Hindlimb muscle (tissue), 1 donor: ENCODE measurements at regions not wholly inside any gene's neighbourhood (a gene's known extent, or its start where the extent isn't known, plus 50 kb on each side); places are given as distances from the start of the nearest gene placed in this dataset.
"Not testable (repeated sequence)": the region's sequence is repeated elsewhere in the genome, so short reads cannot be mapped to it uniquely, and the experiment has no call there.

Source experiments
- DNase-seq: peaks from one replicate; pipeline ENCODE4 v3.0.0-alpha.2; 2013

DNA sequence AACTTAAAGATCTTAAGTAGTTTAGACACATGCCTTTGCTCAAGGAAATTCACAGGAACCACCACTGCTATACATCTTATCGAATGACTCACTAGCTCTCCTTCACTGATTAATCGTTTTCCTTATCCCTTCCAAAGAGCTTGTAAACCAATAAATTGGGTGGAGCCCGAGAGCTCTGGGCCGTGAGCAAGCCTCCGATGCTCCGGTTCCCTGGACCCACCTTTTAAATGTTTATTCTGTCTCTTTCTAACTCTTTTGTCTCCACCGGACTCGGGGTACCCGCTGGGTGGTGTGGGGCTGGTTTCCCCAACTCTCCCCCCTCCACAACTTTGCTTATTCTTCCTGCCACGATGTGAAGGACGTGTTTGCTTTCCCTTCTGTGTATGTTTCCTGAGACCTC, 292.9 kb upstream of the TMEFF2 start:
- DNase-seq: no peak

DNA sequence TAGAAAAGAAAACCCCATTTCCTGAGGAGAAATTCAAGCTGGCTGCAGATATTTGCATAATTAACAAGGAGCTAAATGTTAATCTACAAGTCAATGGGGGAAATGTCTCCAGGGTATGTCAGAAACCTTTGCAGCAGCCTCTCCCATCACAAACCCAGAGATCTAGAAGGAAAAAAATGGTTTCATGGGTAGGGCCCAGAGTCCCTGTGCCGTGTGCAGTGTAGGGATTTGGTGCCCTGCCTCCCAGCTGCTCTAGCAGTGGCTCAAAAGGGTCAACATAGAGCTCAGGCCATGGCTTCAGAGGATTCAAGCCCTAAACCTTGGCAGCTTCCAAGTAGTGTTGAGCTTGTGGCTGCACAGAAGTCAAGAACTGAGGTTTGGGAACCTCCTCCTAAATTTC, 290.2 kb upstream of the TMEFF2 start:
- no peak for DNase-seq

DNA sequence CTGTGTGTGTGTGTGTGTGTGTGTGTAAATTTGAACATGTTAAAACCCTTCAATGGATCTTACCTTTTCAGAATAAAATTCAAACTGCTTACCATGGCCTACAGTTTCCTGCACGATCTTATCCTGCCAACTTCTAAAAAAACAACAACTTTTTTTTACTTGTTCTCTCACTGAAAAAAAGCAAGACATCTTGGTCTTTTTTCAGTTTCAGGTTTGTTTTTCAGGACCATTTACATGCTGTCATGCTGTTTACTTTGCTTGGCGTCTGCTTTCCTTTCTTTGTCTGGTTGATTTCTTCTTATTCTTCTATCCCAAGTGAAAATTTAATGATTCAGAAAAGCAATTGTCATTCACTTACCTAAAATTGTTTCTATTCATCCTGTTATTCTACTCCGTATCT, 286.3 kb upstream of the TMEFF2 start:
- DNase-seq: no peak

DNA sequence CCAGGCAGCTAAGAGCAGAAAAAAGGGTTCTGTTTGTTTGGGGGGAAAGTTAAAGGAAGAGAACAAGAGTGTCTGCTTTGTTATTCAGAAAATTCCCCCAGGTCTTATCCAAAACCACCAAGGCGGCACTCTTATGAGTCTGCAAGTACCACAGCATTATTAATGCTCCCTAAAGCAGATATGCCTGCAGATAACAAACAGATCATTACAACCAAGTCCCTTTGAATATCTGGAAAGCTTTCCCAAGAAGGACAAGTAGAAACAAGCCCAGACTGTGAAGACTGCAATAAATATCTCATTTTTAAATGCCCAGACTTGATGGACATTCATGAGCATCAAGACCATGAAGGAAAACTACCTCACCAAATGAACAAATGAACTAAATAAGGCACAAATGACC, 278.6 kb upstream of the TMEFF2 start:
- DNase-seq: no peak

DNA sequence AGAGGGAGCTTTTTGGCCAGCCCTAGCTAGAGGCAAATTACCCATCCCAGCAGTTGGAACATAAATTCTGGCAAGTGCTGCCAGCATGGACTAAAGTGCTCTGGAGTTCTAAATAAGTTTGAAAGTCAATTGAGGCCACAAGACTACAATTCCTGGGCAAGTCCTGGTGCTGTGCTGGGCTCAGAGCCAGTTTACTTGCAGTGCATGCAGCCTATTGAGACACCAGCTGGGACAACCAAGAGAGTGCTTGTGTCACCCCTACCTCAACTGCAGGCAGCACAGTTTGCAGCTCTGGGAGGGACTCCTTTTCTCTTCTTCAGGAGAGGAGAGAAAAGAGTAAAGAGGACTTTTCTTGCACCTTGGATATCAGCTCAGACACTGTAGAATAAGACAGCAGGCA, 277.2 kb upstream of the TMEFF2 start:
- DNase-seq: no peak

DNA sequence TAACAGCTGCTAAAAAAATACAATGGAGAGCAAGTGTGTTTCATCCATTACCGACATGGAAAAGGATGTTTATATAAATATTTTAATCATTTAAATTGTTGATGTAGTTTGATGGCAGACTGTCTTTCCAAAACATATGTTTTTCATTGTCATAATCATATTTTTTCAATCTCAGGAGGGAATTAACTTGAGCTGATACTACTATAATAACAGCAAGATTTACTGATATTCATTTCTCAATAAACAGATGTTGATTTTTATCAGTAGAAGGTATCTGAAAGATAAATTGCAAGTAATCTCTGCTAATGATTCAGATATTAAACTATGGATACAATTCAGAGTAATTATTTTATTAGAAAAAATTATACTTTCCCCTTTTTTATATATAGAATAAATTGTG, 274.9 kb upstream of the TMEFF2 start:
- no peak for DNase-seq

DNA sequence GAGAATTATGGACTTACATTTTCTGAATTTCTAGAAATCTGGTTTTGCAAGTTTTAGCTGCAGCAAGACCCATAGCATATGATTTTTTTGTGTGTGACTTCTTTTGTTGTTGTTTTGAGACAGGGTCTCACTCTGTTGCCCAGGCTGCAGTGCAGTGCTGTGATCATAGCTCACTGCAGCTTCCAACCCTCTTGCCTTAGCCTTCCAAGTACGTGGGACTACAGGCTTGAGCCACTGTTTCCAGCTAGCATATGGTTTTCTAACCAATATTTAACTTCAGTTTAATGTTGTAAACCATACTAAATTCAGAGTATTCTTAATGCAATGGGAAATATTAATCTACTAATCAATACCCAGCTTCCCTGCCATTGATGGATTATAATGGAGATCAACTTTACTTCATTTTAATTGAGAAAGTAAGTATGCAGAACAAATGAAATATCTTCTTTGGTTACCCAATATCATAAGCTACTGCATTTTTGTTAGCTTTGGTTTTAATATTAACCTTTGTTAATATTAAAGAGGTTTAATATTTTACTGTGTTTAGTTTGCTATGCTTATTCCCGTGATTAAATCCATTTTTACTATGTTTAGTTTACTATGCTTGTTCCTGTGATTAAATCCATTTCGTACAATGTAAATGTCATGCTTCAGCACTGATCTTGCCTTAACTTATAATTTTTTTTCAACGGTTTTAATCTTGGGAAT, 273.4 kb upstream of the TMEFF2 start:
- no peak for DNase-seq

DNA sequence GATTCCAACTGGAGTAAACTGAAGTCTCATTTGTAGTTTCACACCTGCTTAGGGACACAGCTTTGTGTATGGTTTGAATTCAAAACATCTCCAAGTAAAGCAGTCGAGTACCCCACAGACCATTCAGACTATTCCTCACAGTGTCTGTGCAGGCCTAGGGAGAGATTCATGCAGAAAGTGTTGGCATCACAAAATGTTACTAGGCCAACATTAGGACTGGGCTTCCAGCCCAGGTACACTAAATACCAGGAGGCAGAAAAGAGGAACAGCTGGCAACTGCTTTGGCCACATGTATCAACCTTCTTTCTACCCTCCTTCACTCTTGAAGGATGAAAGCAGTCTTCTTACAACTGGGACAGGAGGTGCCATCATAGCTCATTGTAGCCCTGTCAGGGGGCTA, 270.4 kb upstream of the TMEFF2 start:
- no peak for DNase-seq

DNA sequence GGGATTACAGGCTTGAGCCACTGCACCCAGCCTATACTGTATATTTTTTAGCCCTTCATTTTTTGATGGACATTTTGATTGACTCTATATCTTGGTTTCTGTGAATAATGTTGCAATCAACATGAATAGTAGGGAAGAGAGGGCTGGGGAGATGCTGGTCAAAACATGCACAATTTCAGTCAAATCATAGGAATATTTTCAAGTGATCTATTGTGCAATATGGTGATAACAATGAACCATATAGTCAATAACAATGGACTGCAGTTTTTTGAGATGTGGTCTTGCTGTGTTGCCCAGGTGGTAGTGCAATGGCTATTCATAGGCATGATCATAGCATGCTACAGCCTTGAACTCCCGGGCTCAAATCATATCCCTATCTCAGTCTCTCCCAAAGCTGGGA, 264.7 kb upstream of the TMEFF2 start:
- no peak for DNase-seq

DNA sequence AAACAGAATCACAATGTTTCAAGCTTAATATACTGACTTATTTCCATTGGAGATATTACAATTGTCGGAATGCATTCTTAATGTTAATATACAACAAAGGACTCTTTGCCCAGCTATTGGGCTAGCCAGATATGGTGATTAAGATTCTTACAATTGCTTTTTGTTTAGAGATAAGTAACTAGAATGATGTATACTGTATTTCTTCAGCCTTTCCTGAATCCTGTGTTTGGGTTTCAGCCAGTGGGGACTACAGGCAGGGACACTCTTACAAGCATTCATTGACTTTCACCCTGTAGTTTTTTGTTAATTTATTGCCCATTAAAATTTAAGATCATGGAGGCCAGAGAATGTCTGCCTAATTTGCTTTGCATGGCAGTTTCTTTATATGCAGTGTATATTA, 254.1 kb upstream of the TMEFF2 start:
- DNase-seq: no peak

DNA sequence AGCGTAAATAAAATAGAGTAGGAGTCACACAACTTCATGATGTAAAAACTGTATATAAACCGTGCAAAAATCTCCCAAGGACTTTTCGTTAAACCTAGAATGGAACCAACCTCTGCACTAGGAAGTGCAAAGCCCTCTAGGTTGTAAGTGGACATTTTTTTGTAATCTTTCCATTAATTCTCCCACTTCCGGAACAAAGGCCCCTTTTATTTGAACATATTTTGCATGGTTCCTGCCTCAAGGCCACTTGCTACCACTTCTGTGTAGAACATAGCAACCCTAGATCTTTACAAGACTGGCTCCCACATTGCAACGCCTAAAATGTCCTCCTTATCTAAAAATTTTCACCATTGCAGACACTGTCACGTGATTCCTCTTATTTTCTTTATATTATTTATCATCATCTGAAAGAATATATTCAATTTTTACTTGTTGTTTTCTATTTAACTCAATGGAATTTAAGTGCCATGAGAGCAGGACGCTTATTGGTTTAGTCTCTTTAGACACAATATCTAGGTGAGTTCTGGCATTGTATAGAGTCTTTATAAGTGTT, 249.6 kb upstream of the TMEFF2 start:
- no peak for DNase-seq

DNA sequence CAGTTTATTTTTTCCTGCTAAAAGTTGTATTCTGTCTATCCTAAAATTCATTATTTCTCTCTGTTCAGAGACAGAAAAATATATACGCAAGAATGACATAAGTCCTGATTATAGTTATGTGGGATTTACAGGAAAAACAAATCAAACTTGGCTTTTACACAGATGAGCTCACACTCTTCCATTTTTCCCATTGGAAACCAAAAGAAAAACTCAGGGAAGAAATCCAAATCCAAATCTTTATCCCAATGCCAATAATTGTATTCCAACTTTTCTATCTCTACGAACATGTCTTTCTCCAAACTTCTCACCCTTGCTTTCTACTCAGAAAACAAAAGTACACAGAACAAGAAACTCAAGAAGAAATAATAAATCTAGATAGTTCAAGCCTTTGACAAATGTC, 249.1 kb upstream of the TMEFF2 start:
- peak; percentile 26 for DNase-seq

DNA sequence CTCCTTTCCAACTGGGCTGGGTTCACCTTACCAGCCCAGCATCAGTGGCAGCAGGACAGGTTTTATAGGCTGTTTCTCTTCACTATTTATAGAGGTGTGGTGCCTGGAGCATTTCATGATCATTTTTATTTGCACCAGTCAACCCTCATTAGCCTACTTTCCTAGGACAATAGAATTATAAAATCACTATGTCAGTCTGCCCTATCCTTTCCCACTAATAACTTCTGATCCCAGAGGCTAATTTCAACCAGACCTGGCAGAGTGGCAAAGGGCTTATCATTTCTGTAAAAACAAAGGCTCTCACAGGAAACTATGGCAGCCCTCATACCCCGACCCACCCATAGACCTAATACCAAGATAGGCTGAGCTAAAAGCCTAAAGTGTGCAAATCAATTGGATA, 243.5 kb upstream of the TMEFF2 start:
- DNase-seq: no peak

DNA sequence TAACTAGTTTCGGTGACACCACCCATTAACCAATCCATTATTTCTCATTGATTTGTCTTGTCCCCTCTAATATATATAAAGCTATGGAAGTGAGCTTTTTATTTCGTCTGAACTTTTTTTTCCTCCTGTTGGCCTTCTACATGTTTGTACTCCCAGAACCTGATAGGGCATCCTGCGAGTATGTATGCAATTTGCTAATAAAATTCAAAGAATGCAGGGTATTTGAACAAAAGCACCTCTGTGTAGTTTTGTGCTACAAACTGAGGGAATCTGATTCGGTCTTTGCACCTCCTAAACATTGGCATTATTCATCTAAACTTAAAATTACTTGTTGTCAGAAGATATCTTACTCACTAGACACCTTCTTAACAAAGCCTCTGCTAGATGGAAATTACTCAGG, 242.9 kb upstream of the TMEFF2 start:
- DNase-seq: no peak

DNA sequence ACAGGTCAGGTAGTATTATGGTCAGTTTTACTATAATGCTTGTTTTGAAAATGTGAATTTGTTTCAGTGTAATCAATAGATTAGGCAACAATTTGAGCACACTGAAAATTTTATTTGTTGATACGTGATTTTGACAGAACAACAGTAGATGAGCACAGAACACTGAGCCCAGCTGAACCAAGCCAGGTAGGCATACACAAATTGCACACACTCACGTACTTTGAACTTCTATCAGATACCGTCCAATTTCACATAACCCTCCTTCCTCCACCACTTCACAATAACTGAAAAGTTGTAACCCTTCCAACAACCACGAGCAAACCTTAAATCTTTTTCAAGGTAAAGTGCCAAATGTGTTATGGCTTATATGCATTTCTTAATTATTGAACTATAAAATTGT, 229.5 kb upstream of the TMEFF2 start:
- DNase-seq: no peak

DNA sequence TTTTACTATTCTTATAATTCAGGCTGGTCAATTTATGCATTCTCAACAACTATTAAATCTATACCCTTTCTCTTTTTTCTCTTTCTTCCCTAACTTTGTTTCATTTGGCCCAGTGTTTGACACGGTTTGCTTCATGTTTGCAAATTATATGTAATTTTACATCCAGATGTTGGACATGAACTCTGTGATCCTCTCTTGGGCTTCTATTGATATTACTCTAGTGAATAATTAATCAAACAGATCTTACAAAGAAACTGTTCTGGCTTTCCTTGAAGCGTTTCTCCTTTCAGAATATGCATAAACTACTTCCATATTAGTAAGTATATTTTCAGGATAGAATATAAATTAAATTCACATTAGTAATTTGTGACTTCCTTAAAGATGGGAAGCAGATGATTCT, 225.1 kb upstream of the TMEFF2 start:
- DNase-seq: peak; percentile 7

DNA sequence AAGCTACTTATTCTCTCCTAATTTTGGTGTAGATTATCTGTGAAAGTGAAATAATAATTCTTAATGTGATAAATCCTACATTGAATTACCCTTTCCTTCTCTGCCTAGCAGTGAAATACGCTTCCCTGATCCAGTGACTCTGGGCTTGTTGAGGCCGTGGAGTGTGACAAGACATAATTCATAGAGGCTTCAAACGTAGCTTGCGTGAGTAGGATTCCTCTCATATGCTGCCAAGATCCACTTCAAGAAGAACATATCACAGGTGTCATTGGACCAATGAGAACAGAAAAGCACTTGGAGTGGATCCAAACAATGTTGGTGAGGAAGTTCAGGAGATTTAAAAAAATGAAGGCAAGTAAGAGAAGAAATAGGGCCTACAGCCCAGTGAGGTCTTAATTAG, 221.3 kb upstream of the TMEFF2 start:
- no peak for DNase-seq

DNA sequence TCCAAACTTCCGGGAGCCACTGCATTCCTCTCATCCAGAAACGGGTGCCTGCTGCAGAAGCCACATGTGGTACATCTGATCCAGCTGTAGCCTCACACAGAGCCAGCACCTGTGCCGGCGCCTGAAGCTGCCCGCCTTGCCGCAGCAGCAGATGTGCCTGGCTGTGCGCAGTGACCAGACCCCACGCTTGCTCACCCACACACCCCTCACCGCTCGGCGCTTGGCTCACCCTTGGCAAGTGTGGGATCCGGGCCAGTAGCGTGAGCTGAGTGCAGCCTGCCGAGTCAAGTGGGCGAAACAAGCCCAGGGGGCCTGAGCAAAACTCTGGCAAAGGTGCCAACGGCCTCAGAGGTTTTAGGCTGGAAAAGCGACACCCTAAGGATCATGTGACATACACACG, 220.1 kb upstream of the TMEFF2 start:
- no peak for DNase-seq

DNA sequence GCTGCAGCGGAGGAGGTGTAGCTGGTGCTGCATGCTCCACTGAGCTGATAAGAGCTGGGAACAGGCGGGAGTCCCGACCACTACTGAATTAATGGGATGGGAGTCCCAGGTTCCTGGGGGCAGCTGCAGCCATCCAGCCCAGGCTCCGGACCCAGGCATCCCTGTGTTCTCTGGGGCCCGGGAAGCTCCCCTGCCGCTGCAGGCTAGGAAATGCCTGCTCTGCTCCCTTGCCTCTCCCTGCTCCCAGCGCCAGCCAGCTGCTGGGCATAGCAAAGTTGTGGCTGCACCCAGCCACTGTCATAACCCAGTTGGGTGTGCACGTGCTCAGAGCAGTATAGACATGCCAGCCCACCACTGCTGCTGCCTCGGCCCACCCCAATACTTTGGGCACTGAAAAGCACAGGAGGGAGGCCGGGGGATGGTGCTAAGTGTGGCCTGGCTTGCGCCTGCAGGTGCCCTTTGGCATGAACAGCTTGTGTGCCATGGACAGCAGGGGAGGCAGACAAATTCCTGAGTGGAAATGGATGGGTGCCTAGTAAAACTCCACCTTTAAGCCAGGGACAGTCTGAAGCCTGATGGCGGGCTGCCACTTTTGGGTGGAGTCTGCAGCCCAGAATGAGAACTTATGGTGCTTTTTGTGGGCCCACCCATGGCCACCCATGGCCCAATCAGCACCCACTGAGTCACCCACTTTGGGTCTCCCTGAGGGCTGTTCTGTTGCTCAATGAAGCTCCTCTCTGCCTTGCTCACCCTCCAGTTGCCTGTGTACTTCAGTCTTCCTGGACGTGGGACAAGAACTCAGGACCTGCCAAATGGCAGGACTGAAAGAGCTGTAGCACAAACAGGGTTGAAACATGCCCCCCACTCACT, 219.3 kb upstream of the TMEFF2 start:
- DNase-seq: no peak

DNA sequence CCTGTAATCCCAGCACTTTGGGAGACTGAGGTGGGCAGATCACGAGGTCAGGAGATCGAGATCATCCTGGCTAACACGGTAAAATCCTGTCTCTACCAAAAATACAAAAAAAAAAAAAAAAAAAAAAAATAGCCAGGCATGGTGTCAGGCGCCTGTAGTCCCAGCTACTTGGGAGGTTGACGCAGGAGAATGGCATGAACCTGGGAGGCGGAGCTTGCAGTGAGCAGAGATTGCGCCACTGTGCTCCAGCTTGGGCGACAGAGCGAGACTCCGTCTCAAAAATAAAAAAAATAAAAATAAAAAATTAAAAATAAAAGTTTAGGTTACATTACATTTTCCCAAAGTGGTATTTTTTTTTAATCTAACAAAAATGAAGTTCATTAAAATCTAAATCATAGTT, 218.1 kb upstream of the TMEFF2 start:
- DNase-seq: not testable (repeated sequence)

DNA sequence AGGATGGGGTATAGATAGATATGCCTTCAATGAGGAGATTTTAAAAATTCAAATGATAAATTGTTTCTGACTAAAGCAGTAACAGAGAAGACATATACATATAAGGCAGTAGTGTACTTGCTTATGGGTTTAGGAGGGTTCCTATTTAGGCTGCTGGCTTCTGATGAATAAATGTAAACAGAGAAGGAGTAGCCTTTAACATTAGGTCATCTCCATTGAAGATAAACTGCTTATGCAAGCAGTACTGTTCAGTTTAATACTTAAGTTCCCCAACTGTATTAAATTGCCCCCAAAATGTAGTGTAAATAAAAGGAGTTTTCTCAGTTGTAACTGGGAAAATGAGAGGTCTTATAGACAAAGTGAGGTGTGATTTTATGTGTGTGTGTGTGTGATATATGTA, 217.7 kb upstream of the TMEFF2 start:
- DNase-seq: no peak

DNA sequence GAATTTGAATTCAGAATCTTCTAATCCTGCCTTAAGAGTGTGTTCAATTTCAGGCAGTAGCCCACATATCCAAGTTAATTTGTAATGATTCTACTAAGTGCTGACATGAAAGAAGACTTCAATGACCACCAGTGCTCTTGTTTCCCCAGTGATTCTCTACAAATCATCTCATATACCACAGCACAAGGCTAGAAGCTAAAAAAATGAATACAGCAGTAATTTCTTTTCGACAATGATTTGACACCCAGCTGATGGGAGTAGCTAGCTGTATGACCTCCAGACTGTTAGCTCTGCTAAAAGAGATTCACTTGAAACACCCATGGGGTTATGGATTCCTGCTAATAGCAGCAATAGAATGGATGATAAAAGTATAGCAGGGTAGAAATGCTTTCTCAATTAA, 217.0 kb upstream of the TMEFF2 start:
- DNase-seq: no peak

DNA sequence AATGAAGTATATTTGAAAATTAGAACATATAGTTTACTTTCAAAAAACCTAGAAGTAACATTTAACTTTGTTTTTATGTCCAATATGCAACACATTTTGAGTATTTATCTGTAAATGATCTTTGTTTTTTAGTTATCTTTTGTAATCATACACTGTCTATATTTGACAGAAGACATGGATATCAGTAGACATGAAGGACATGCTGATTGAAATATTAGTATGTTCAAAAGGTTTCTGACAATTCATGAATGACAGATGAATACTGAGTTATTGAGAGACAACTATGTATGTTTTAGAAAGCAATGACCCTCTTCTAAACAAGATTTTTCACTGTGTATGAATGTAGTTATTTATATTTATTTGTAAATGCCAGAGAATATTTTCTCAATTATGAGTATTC, 215.6 kb upstream of the TMEFF2 start:
- no peak for DNase-seq

DNA sequence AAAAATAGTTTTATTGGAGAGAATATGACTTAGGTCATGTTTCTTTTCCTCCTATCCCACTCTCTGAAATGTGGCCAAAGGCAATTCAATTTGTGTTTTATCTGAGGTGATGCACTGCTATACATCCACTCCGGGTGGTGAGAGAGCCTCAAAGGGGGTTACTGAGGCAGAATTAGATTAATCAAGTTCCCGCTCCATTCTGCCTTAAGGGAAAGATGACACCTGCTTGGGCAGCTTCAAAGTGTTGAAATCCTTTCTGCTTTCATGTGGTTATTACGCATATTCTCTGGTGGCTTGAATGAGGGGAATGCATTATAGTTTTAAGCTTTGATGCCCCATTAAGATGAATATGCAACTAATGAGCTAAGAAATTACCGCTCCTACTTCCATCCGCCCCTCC, 213.0 kb upstream of the TMEFF2 start:
- no peak for DNase-seq
